Immature natural killer cell (primary cell): ENCODE measurements at regions not wholly inside any gene's neighbourhood (a gene's known extent, or its start where the extent isn't known, plus 50 kb on each side); places are given as distances from the start of the nearest gene placed in this dataset.
"Not testable (repeated sequence)": the region's sequence is repeated elsewhere in the genome, so short reads cannot be mapped to it uniquely, and the experiment has no call there.

Experiments
- DNase-seq, 3 donors: peaks; one replicate each; pipeline ENCODE4 v3.0.0; 2022; ENCODE audit warnings: mixed read lengths in 1 of 3
- H3K27ac Mint-ChIP-seq, 6 donors: one replicate each; pipeline ENCODE4 v1.8.0; 2020; ENCODE audit warnings: mixed read lengths in 6 of 6, mild to moderate bottlenecking in 5 of 6, inconsistent platforms in 4 of 6, moderate library complexity in 3 of 6
- H3K27me3 Mint-ChIP-seq, 3 donors: one replicate each; pipeline ENCODE4 v1.8.0; 2020 to 2021; ENCODE audit warnings: low read depth in 3 of 3, mild to moderate bottlenecking in 3 of 3, mixed read lengths in 3 of 3, moderate library complexity in 3 of 3, inconsistent platforms in 1 of 3
- H3K36me3 Mint-ChIP-seq, 3 donors: one replicate each; pipeline ENCODE4 v1.8.0; 2020; ENCODE audit warnings: mixed read lengths in 3 of 3, inconsistent platforms in 2 of 3, mild to moderate bottlenecking in 2 of 3
- H3K4me1 Mint-ChIP-seq, 2 donors: one replicate each; pipeline ENCODE4 v1.8.0; 2020; ENCODE audit warnings: inconsistent platforms in 2 of 2, mild to moderate bottlenecking in 2 of 2, mixed read lengths in 2 of 2, moderate library complexity in 1 of 2
- H3K4me3 Mint-ChIP-seq, 5 donors: one replicate each; pipeline ENCODE4 v1.8.0; 2020; ENCODE audit warnings: mild to moderate bottlenecking in 5 of 5, mixed read lengths in 5 of 5, inconsistent platforms in 3 of 5, moderate library complexity in 3 of 5
- H3K9me3 Mint-ChIP-seq, 6 donors: one replicate each; pipeline ENCODE4 v1.8.0; 2020; ENCODE audit warnings: mild to moderate bottlenecking in 6 of 6, mixed read lengths in 6 of 6, inconsistent platforms in 4 of 6, moderate library complexity in 3 of 6

DNA sequence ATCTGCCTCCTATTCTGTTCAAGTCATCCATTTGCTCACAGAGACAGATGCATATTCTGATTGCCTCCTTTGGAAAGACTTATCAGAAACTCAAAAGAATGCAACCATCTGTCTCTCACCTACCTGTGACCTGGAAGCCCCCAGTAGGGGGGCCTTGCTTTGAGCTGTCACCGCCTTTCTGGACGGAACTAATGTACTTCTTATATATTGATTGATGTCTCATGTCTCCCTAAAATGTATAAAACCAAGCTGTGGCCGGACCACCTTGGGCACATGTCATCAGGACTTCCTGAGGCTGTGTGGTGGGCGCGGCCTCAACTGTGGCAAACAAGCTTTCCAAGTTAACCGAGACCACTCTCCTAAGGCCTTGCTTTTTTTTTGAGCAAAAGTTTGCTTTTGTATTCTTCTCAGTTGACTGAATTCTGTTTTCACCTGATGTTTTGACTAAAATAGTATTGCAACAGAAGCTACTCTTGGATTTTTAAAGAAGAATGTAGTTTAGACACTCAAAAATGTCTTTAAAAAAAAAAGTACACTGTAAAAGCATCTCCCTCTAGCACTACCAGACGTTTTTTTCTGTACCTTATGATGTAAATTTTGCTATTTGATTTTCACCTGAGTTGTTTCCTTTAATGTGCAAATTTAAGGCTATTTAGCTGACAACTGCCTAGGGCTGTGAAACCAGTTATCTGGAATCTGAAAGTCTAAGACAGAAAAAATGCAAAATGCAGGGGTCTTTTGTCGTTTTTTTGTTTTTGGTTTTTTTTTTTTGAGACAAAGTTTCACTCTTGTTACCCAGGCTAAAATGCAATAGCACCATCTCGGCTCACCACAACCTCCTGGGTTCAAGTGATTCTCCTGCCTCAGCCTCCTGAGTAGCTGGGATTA lies 298.8 kb upstream of the SGCG start:
- not testable (repeated sequence) for H3K4me3 Mint-ChIP-seq, H3K36me3 Mint-ChIP-seq, H3K4me1 Mint-ChIP-seq, H3K9me3 Mint-ChIP-seq, H3K27ac Mint-ChIP-seq, H3K27me3 Mint-ChIP-seq, DNase-seq

DNA sequence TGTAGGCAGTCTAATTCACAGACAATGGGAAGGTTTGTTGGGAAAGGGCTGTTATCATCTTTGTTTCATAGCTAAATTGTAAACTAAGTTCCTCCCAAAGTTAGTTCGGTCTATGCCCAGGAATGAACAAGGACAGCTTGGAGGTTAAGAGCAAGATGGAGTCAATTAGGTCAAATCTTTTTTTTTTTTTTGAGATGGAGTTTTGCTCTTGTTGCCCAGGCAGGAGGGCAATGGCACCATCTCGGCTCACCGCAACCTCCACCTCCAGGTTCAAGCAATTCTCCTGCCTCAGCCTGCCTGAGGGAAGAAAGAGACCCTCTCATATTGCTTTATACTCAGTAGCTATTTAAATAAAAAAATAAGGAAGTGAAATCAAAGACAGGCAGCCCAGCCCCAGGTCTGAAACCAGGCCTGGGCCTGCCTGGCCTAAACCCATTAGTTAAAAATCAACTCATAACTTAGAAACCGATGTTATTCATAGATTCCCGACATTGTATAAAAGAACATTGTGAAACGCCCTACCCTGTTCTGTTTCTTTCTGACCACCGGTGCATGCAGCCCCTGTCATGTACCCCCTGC lies 297.4 kb upstream of the SGCG start:
- peaks cover 0 to 7% (median 0%) of the 10 kb centered on the region in 6 donors for H3K9me3 Mint-ChIP-seq
- peaks cover 0 to 3% (median 0%) of the 10 kb centered on the region in 3 donors for H3K36me3 Mint-ChIP-seq
- H3K27me3 Mint-ChIP-seq: peaks cover 0 to 8% (median 0%) of the 10 kb centered on the region in 3 donors
- DNase-seq: no peak
- H3K27ac Mint-ChIP-seq: no peak overlapping the region
- H3K4me1 Mint-ChIP-seq: no peaks in the 10 kb centered on the region
- H3K4me3 Mint-ChIP-seq: no peak overlapping the region

- Mint-ChIP-seq H3K4me1 (no peaks in the 10 kb centered on the region), H3K27me3 (peaks cover 0 to 8% (median 0%) of the 10 kb centered on the region in 3 donors), H3K4me3 (no peak overlapping the region)
Measured at GRCh38 chr13:22883956-22884355, 296.8 kb upstream of the SGCG start.

DNA sequence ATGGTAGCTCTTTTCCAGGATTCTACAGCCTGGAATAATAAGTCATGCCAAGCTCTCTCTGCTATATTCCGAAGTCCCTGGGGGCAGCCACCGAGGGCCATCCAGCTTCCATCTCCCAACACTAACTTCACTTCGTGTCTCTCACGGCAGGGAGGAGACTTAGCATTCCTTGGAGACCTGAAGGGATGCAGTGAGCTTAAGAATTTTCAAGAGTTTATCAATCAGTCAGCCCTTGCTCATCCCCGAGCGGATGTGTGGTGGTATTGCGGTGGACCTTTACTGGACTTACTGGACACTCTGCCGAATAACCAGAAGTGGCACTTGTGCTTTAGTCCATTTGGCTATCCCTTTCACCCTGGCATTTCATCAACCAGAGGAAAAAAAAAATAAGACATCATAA lies 294.7 kb upstream of the SGCG start:
- not testable (repeated sequence) for H3K27ac Mint-ChIP-seq, H3K9me3 Mint-ChIP-seq

More at GRCh38 chr13:22883956-22884355, 296.8 kb upstream of the SGCG start:
- no peak overlapping the region for H3K27ac Mint-ChIP-seq
- peaks cover 0 to 3% (median 0%) of the 10 kb centered on the region in 3 donors for H3K36me3 Mint-ChIP-seq
- no peak for DNase-seq
- peaks cover 0 to 7% (median 0%) of the 10 kb centered on the region in 6 donors for H3K9me3 Mint-ChIP-seq

DNA sequence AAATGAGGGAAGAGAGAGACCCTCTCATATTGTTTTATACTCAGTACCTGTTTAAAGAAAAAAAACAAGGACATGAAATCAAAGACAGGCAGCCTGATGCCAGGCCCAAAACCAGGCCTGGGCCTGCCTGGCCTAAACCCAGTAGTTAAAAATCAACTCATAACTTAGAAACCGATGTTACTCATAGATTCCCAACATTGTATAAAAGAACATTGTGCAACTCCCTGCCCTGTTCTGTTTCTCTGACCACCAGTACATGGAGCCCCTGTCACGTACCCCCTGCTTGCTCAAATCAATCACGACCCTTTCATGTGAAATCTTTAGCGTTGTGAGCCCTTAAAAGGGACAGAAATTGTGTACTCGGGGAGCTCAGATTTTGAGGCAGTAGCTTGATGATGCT lies 291.4 kb upstream of the SGCG start:
- H3K27ac Mint-ChIP-seq, DNase-seq, H3K9me3 Mint-ChIP-seq, H3K4me3 Mint-ChIP-seq, H3K36me3 Mint-ChIP-seq, H3K4me1 Mint-ChIP-seq, H3K27me3 Mint-ChIP-seq: not testable (repeated sequence)

More for the DNA sequence above, 294.7 kb upstream of the SGCG start:
- H3K36me3 Mint-ChIP-seq, H3K4me1 Mint-ChIP-seq, DNase-seq, H3K27me3 Mint-ChIP-seq, H3K4me3 Mint-ChIP-seq: not testable (repeated sequence)

DNA sequence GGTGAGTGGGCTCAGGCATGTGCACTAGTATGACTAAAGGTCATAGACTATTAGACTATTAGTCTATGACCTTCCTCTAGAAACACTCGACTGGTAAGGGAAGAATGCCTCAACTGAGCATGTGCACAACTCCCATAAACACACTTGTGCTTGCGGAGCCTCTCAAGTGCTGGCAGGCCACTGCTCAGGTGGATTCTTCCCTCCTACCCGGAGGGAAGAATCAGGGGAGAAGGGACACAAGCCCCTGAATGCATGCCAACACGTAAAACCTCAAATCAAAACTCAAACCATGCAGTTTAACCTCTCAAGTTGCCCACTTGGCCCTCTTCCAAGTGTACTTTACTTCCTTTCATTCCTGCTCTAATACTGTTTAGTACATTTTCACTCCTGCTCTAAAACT lies 287.6 kb upstream of the SGCG start:
- no peaks in the 10 kb centered on the region for H3K4me1 Mint-ChIP-seq
- peaks cover 0 to 9% (median 3%) of the 10 kb centered on the region in 6 donors for H3K9me3 Mint-ChIP-seq
- H3K4me3 Mint-ChIP-seq: no peak overlapping the region
- no peak overlapping the region for H3K27ac Mint-ChIP-seq
- H3K27me3 Mint-ChIP-seq: no peaks in the 10 kb centered on the region
- no peak for DNase-seq
- H3K36me3 Mint-ChIP-seq: no peaks in the 10 kb centered on the region

DNA sequence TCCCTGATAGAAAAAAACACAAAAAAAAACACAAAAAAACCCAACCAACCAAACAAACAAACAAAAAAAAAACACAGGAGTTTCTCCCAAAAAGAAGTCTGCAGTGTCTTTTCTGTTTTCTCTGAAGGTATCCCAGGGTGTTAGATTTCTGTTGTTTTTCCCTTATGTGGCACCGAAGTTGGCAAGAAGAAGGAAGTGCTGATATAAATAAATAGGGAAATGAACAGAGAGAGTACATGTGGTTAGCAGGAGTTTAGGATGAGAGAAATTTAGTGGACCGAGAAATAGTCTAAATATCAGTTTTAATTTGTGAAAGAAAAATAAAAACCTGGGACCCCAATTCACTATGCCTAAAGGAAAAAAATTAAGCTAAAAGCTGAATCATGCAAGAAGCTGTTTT lies 287.0 kb upstream of the SGCG start:
- Mint-ChIP-seq H3K36me3 (no peaks in the 10 kb centered on the region), H3K9me3 (peaks cover 0 to 9% (median 3%) of the 10 kb centered on the region in 6 donors), H3K27ac (no peak overlapping the region), H3K4me3 (no peak overlapping the region), H3K27me3 (no peaks in the 10 kb centered on the region), H3K4me1 (no peaks in the 10 kb centered on the region)
- no peak for DNase-seq

DNA sequence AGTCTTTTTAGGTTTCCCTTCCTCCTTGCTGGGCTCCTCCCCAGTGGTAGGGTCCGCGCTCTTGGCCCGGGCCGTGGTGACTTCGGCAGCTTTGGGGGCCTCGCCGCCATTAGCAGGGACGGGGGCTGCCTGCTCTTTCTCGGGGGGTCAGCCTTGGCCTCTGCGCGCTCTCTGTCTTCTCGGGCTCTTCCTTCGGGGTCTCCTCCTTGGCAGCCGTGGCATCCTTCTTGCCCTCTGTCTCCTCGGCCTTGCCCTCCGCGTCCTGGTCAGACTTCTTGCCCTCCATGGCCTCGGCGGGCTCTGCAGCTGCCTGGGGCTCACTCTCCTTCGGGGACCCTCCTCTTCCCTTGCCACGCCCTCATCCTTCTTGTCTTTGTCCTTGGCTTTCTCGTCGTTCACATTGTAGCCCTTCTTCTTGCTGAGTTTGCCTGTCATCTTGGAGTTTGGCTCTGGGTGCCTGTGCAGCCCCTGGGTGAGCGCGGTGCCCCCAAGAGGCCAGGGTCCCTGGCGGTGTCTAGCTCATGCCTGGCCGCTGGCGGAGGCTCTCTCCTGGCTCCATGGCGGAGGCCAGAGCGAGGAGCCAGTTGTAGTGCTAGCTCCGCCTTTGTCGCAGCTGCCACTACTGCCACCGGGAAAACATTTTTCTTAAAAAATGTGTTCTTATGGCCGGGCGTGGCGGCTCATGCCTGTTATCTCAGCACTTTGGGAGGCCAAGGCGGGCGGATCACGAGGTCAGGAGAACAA lies 283.0 kb upstream of the SGCG start:
- no peaks in the 10 kb centered on the region for H3K27me3 Mint-ChIP-seq

DNA sequence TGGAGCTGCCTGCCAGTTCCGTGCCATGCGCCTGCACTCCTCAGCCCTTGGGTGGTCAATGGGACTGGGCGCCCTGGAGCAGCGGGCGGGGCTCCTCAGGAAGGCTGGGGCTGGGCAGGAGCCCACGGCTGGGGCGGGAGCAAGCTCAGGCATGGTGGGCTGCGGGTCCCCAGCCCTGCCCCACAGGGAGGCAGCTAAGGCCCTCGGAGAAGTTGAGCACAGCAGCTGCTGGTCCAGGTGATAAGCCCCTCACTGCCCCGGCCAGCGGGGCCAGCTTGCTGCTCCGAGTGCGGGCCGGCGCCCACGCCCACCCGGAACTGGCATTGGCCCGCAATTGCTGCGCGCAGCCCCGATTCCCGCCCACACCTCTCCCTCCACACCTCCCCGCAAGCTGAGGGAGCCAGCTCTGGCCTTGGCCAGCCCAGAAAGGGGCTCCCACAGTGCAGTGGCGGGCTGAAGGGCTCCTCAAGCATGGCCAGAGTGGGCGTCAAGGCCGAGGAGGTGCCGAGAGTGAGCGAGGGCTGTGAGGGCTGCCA lies 280.3 kb upstream of the SGCG start:
- not testable (repeated sequence) for H3K9me3 Mint-ChIP-seq, H3K4me3 Mint-ChIP-seq

More for the DNA sequence above, 283.0 kb upstream of the SGCG start:
- no peaks in the 10 kb centered on the region for H3K4me1 Mint-ChIP-seq
- H3K9me3 Mint-ChIP-seq: peaks cover 0 to 7% (median 3%) of the 10 kb centered on the region in 6 donors
- H3K4me3 Mint-ChIP-seq: no peak overlapping the region
- no peak for DNase-seq
- H3K36me3 Mint-ChIP-seq: no peaks in the 10 kb centered on the region
- H3K27ac Mint-ChIP-seq: no peak overlapping the region

GRCh38 chr13:22903301-22903700 lies 277.5 kb upstream of the SGCG start:
- no peak overlapping the region for H3K4me3 Mint-ChIP-seq
- H3K27ac Mint-ChIP-seq: no peak overlapping the region
- no peaks in the 10 kb centered on the region for H3K36me3 Mint-ChIP-seq
- no peak for DNase-seq
- H3K27me3 Mint-ChIP-seq: peaks cover 0 to 2% (median 0%) of the 10 kb centered on the region in 3 donors
- no peaks in the 10 kb centered on the region for H3K4me1 Mint-ChIP-seq
- H3K9me3 Mint-ChIP-seq: peaks cover 0 to 5% (median 2%) of the 10 kb centered on the region in 6 donors

More for the DNA sequence above, 280.3 kb upstream of the SGCG start:
- H3K4me1 Mint-ChIP-seq, H3K36me3 Mint-ChIP-seq, H3K27me3 Mint-ChIP-seq, H3K27ac Mint-ChIP-seq, DNase-seq: not testable (repeated sequence)

DNA sequence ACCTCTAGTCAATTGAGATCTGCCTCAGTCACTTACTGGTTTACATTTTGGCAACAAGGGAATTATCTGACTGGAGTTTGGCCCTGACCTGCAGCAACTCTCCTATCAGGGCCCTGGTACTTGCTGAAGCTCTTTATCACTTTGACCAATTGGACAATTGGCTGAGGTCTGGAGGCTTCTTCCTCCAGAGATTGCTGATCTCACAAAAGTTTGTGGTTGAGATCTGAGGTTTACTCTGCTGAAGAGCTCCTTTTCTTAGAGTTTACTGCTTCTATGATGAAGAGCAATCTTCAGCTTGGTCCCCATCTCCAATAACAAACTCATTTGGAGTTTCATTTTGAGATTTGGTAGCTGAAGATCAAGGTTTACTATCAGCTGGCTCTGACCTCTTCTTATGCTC lies 276.9 kb upstream of the SGCG start:
- H3K27ac Mint-ChIP-seq: no peak overlapping the region
- peaks cover 0 to 5% (median 3%) of the 10 kb centered on the region in 6 donors for H3K9me3 Mint-ChIP-seq
- no peaks in the 10 kb centered on the region for H3K4me1 Mint-ChIP-seq
- H3K36me3 Mint-ChIP-seq: no peaks in the 10 kb centered on the region
- H3K4me3 Mint-ChIP-seq: no peak overlapping the region
- peaks cover 0 to 2% (median 0%) of the 10 kb centered on the region in 3 donors for H3K27me3 Mint-ChIP-seq
- no peak for DNase-seq

- Mint-ChIP-seq H3K9me3 (peaks cover 0 to 14% (median 5%) of the 10 kb centered on the region in 6 donors), H3K36me3 (peaks cover 0 to 10% (median 0%) of the 10 kb centered on the region in 3 donors), H3K27ac (no peak overlapping the region), H3K27me3 (peaks cover 0 to 24% (median 6%) of the 10 kb centered on the region in 3 donors), H3K4me1 (no peaks in the 10 kb centered on the region), H3K4me3 (peak overlapping the region in 3 of 5 donors; percentile 25 to 44 (median 36))
- DNase-seq: no peak
Measured at GRCh38 chr13:22915442-22916082, 265.2 kb upstream of the SGCG start.

GRCh38 chr13:22916276-22916675 lies 264.5 kb upstream of the SGCG start:
- DNase-seq, H3K4me1 Mint-ChIP-seq, H3K36me3 Mint-ChIP-seq, H3K27ac Mint-ChIP-seq: not testable (repeated sequence)
- H3K9me3 Mint-ChIP-seq: peaks cover 0 to 14% (median 5%) of the 10 kb centered on the region in 6 donors
- peak overlapping the region; percentile 7 to 42 (median 27) for H3K4me3 Mint-ChIP-seq
- H3K27me3 Mint-ChIP-seq: peaks cover 0 to 20% (median 2%) of the 10 kb centered on the region in 3 donors
